ENCODE measurements at regions not wholly inside any gene's neighbourhood (a gene's known extent, or its start where the extent isn't known, plus 50 kb on each side); places are given as distances from the start of the nearest gene placed in this dataset.
A peak's percentile ranks its signal among the peaks of the same experiment; 100 is the strongest.
"Not testable (repeated sequence)": the region's sequence is repeated elsewhere in the genome, so short reads cannot be mapped to it uniquely, and the experiment has no call there.

DNA sequence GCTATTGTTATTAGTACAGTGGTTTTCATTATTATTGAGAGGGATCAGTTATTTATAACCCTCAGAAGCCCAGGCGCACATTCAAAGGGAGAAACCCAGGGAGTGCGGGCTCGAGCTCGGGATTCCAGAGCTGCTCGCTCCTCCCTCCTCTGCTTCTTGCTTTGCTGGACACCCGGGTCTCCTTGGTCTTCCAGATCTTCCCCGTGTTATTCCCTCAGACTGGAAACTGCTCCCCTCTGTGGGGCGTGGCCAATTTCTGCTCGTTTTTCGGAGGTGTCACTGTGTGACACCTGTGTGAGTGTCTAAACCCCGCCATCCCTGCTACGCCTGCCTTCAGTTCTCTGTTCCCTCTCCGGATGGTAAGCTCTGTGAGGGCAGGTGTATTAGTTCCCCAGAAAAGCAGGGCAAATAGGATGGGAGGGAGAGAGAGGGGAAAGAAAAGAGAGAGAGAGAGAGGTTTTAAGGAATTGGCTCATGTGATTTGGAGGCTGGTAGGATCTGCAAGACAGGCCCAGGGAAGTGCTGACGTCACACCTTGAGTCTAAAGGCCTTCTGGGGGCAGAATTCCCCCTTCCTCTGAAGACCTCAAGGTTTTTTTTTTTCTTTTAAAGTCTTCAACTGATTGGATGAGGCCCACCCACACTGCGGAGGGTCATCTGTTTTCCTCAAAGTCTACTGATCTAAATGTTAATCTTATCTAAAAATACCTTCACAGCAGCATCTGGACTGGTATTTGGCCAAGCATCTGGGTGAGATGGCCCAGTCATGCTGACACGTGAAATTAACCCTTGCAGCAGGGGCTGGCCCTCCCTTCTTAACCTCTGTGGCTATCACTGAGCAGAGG, 457.3 kb upstream of the ID2 start:
- DNase-seq: no peak

DNA sequence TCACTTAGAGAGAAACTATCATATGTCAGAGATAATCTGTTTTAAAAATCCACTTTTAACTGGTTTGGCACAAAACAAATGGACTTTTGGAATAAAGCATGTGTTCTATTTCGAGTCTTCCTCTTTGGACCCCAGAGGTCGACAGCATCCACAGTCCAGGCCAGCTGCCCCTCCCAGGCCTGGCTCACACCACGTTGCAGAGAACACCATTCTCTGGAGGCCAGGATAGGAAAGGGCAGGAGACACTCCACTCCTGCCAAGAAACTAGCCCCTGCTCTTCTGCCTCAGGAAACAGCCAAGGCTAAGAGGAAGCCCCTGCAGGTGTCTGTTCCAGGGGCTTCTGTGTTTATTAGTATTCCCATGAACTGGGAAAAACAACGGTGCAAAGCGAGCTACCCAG, 456.6 kb upstream of the ID2 start:
- DNase-seq: no peak

DNA sequence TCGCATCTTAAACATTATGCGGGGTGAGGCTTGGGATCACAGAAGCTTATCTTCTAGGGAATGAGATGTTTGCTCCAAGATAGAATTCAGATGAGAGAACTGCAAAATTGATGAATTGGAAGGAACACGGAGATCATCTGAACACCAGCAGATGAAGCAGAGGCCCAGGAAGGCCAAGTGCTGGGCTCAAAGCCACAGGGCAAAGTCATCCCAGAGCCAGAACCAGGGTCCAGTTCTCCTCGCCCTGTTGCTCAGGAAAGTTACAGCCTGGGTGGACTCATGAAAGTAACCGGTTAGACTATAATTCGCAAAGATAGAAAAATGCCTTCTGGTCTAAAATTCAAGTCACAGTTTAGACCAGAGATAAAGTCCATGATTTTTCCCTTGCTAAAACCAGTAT, 456.1 kb upstream of the ID2 start:
- DNase-seq: no peak

DNA sequence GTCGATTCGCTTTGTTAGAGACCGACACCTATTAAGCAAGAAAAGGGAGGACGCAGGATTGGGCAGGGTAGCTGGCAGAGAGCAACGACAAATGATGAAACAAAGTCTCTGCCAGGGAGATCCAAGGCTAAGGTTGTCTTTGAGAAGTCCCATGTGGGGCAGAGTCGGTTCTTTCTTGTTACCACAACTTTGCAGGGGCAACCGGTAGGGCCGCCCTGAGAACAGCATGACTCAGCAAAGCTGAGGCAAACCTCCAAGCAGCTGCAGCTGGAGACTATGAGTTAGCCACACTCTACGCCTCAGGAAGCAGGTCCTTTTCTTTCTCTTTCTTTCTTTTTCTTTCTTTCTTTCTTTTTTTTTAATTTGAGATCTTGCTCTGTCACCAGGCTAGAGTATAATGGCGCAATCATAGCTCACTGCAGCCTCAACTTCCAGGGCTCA, 452.3 kb upstream of the ID2 start:
- DNase-seq: peak; percentile 45

DNA sequence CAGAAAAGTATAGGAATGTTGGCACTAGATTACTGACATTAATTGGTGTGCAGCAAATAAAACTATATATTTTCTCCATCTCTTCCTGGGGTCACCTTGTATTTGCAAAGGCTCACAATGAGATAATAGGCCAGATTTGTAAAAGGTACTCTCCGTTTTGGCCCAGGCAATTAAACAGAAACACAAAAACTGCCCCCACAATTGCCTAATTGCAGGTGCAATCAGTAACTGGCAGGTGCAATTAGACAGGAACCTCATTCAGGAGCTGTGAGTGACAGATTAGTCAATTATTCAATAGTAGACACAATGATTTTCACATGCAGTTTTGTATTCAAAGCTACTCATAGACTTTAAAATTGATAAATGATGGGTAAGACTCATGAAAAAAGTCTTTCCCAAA, 451.4 kb upstream of the ID2 start:
- DNase-seq: no peak

DNA sequence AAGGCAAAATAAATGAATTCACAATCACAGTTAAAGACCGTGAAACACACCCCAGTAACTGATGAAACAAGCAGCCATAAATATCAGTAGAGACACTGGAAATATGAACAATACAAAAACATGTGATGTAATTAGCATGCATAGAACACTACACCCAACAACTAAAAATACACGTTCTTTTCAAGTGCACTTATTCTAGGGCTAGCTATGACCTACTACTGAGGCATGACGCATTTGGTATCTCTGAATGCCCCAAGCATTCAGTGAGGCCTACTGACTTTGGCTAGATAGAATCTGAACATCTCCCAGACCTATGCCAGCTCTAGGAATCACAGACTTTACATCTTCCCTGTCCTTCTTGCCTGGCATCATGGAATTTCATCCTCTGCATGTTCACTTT, 450.0 kb upstream of the ID2 start:
- DNase-seq: no peak

DNA sequence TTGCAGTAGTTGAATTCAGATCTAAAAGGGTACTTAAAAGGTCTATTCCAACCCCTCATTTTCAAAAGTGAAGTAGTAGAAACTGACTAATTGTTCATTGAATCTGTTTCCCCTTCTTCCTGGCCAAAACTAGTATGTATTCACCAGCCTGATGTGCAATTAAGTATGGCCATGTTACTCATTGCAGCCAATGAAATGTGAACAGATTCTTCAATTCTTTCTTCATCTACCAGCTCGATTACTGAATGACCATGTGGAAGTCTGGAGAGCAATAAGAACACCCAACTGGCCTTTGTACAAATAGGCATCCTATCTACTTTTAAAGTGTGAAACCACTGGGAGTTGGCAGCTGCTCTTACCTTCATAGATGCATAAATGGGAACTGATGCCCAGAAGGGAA, 449.0 kb upstream of the ID2 start:
- no peak for DNase-seq

DNA sequence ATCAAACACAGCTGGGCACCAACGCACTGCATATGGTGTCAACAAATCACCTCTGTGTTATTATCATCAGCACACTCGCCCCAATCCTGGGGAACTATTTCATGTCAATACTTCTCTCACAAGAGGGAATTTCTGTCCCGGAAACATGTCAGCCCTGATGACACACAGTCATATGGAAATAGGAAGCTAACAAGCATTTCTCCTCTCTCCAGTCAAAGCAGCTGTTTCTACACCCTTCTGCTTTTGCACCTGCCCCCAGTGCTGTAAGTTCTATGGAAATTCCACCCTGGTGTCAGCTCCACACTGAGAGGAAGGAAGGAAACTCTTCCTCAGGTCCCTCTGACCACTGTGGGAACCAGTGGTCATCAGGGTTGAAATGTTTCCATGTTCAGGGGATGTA, 447.6 kb upstream of the ID2 start:
- DNase-seq: no peak

DNA sequence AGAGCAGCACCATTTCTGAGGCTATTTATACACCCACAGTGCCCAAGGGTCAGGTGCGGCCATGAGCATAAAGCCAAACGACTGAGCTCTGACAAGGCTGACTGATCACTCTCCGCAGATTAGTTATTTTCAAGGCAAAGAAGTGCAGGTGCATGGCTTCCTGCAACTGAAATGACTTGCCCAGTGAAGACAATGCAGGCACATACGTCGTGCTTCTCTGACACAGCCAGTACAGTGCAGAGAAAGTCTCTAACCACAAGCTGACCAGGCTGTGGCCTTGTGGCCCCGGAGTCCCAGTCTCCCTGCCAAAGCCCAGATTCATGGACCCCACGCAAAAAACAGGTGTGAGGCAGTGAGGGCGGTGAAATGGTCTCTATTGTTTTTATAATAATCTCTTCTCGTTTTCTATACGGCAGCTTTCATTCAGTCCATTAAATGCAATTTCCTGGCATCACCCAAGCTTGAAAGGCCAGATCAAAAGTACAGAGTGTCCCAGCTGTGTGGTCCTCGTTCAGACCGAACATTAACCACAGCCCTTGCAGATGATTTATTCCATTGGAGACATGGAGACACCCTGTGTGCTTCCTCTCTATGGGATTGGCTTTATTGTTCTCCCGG, 447.0 kb upstream of the ID2 start:
- DNase-seq: no peak

DNA sequence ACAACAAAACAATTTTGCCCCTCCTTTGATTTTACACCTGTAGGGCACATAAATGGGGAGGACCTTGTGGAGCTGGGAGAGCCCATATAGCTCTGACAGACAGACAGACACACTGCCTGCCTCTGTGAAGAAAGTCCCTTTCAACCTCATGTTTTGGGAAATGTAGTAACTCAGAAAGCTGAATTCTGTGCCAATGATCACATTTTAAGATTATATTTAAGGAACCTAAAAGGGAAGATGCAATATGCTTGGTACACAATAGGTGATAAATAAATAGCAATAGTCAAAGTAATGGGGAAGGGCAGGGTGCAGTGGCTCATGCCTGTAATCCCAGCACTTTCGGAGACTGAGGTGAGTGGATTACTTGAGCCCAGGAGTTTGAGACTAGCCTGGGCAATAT, 446.4 kb upstream of the ID2 start:
- no peak for DNase-seq

DNA sequence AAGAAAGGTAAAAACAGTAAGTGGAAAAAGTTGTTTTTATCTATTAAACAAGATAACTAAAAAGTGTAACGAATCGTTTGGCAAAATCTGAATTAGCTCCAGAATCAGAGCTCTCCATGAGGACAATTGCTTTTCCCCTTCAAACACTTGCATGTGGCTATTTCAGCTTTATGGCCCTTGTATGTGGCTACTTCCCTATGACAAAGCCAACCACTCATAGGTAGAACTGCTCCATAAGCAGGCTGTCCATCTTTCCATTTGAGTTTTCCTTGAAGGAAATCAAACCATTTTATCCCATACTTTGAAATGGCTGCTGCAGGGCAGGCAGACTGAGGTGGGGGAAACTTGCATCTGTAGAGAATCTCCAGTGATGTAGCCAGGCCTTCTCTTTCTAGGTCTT, 445.5 kb upstream of the ID2 start:
- DNase-seq: no peak

DNA sequence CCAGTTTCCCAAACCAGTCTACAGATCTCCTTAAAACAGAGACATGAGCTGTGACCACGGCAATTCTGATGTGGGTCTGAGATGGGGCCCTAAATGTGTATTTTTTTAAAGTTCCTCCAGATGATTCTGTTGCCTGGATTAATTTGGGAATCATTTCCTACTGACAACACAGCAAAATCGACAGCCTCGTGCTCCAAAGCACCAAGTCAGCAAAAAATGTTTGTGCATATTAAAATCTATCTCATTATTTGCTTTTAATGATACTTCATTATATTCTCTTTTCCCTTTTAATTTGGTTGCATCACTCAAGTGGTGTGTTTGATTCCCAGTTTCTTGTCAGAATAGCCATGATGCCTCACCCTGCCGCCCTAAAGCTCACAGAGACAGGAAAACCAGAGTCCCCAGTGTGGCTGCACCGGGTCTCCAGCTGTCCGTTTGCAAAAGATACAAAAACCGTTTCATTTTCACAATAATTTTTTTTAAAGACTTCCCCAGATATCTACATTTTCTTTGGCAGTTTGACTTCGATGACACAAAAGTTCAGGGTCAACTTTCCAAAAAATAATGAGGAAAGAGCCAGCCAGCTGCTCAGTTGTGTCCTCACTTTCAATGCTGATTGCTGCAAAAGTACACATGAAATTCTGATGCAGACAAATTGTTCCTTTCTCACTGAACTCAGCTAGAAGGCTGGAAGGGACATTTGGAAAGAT, 443.2 kb upstream of the ID2 start:
- DNase-seq: no peak

DNA sequence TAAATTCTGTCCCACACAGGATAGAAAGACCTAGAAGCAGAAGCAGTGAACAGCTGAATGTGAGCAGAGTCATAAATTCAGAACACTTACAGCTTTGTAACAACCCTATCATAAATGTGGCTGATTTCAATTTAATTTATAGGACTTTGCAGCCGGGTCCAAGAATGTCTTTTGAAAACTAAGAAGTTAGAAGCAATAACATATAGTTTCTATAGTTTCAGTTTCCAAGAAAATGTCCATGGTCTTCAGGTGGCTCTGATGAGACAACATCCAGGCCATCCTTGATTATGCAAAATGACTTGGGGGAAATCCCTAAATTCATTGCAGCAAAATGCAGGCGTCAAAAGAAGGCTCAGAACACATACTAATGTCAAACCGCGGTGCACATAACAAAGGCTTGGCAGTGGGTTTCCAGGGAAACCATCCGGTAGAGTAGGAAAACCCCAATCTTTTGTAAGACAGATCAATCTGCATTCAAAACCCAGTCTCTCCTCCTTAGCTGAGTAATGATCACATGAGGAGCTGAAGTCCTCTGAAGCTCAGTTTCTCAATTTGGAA, 442.2 kb upstream of the ID2 start:
- DNase-seq: no peak

DNA sequence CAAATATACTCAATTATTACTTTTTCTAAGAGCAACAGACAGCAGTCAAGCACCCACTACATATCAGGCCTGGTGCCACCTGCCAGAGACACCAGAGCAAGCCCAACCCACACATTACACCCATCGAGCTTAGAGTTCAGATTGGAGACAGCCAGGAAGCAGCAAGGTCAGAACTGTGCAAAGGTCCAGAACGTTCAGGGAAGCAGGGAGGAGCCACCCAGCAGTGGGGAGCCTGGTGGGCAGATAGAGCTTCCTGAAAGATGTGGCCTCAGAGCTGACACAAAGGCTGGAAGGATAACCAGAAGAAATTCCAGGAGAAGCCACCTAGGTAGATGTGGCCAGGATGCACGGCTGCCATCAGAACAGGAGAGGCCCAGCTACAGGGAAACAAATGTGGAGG, 440.5 kb upstream of the ID2 start:
- no peak for DNase-seq

DNA sequence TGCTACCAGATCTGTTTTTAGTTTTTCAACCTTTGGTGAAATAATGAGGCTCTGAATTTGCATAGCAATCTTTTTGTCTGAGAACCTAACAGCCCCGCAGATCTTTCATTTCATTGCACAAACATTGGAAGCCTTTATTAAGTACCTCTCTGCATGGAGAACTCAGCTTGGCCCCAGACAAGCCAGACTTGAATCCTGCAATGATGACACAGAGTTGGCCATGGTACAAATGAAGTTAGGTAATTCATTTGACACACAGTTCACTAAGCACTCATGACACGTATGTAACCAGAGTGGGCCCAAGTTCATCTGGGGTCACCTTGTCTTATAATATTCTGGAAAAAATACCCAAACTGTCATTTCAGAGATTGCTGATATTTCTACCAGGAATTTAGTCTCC, 439.1 kb upstream of the ID2 start:
- DNase-seq: no peak

DNA sequence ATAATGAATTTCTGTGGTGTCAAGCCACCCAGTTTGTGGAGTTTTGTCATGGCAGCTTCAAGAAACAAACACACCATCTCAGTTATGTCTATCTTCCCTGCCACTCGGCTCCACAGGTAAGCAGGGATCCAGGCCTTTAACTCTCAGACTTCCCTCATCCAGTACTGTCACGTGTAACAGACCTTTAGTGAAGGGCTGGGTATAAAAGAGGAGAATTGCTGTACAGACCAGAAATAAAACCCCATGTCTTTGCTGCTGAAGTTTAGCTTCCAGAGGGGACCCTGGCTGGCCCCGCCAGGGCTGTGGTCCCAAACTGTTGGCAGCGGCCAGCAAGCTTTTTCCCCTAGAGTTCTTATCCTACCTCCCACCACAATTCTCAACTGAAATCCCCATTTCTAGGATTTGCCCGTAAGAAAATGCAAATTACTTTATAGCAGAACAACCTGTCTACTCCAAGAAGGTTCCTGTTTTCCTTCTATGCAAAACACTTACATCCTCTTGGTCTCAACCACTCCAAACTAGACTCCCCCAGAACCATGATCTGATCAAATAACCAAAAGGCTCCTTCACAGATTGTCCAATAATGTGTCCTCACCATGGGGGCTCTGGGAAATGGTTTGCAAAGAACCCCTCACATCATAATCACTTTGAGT, 438.0 kb upstream of the ID2 start:
- no peak for DNase-seq

DNA sequence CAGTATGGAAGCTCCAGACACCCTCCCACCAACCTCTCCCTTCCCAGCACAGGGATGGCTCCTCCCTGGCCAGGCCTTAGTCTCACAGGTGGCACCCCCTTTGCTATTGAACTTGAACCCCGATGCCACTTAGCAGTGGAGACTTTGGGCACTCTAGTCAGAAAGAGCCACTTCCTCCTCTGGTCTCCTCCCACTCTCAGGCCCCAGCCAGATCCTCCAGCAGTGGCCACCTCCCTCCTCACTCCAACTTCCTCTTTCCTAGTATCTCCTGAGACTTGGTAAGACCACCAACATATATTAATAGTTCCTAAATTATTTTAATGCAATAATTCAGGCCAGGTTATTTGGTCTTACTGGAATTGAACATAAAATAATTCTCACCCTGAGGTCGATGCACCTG, 437.2 kb upstream of the ID2 start:
- no peak for DNase-seq

DNA sequence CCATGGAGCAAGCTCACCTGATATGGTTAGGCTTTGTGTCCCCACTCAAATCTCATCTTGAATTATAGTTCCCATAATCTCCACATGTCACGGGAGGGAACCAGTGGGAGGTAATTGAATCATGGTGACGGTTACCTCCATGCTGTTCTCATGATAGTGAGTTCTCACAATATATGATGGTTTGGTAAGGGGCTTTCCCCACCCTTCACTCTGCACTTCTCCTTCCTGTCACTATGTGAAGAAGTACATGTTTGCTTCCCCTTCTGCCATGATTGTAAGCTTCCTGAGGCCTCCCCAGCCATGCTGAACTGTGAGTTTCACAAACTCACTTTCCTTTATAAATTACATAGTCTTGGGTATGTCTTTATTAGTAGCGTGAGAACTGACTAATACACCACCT, 435.7 kb upstream of the ID2 start:
- DNase-seq: no peak

DNA sequence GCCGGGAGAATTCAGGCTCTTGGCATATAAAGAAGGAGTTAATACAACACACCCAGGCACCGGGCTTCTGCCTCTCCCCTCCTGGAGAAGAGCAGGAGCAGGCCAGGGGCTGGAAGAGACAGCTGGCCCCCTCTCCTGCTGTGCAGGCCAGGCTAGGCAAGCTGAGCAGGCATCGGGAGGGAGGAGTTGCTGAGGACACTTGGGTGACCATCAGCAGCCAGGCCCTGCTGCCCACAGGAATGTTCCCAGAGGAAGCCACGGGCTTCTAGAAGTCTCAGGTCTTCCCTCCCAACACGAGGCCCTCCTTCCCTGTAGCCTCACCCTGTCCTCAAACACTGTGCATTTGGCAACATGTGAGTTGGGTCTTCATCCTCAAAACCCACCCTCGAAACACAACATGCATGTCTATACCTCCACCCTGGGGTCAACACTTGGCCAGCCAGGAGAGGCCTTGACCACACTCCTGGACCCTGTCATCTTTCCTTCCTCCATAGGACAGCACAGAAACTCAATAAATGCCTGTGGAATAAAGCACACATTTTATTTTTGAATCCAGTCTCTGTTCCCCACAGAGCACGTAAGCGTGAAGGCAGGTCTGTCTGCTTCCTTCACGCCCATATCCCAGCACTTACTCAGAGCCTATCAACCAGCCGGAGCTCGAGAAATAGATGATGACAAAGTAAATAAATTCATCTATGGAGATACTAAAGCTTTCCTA, 433.8 kb upstream of the ID2 start:
- no peak for DNase-seq

DNA sequence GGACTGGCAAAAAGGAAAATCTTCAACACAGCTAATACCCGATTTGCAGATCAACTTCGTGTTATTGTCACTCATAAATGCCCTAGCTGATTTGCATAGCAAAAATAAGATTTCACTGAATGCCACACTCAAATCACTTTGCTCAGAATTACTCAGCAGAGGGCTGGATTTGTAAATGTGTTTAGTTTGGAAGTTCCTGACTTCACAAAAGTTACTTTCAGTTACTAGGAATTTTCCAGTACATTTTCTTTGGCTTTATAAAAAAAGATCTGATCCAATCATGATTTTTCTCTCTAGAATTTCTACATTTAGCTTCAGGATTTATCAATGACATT, 433.3 kb upstream of the ID2 start:
- DNase-seq: no peak

DNA sequence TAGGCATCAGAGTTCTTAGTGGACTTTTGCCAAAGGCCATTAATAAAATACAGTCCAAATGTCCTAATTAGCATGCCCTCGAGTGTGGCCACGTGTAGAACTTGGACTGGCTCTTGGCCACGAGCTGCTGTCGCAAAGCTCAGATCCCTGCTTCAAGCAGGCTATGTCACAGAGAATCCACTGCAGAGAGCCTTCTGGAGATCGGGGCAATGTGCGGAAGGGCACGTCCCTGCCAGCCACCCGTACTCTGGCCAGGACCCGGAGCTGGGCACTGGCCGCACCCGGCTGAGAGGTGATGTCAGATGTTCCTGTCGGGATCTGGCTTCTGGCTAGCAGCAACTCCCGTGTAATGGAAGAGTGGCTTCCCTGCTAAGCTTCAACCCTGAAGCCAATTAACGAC, 432.7 kb upstream of the ID2 start:
- no peak for DNase-seq

DNA sequence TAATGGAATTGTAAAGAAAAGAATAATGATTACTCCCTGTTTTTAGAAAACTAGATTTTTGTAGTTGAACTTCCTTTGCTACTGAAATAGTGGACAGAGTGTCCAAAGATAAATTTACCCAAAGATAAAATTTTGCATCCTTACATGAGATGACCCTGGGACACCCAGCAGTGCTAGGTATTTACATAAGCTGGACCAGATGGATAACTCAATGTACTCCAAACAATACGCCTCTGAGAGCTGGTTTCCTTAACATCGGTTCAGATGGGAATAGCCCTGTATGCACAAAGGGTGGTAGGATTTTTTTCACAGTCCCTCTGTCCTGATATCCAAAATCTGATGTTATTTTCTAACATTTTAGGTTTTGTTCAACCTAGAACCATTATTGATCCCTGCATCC, 432.1 kb upstream of the ID2 start:
- no peak for DNase-seq

DNA sequence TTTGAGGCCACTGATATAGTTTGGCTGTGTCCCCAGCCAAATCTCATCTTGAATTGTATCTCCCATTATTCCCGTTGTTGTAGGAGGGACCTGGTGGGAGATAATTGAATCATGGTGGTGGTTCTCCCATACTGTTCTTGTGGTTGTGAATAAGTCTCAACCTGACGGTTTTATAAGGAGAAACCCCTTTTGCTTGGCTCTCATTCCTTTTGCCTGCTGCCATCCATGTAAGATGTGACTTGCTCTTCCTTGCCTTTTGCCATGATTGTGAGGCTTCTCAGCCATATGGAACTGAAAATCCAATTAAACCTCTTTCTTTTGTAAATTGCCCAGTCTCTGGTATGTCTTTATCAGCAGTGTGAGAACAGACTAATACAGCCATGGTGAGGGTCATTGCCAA, 431.6 kb upstream of the ID2 start:
- not testable (repeated sequence) for DNase-seq
